ENCODE measurements at regions not wholly inside any gene's neighbourhood (a gene's known extent, or its start where the extent isn't known, plus 50 kb on each side); places are given as distances from the start of the nearest gene placed in this dataset.

- ATAC-seq (no peak), DNase-seq (ENCODE audit: low spot score) (no peak)
- H3K27me3 Mint-ChIP-seq (ENCODE audit: low read depth), result peaks cover 7% of the 10 kb centered on the region; the same call in 1 of the 2 replicates
- H3K27ac Mint-ChIP-seq, result no peak overlapping the region
- TF ChIP-seq ZNF138 (CRISPR knock-in tag; conservative IDR thresholded peaks at IDR 0.05), result no peak
- TF ChIP-seq KAT7 (CRISPR knock-in tag; IDR thresholded peaks at IDR 0.05; ENCODE audit: borderline replicate concordance), result no peak
- TF ChIP-seq PREB (CRISPR knock-in tag; IDR thresholded peaks at IDR 0.05; ENCODE audit: borderline replicate concordance), result no peak
- no peak for TF ChIP-seq ARID4B (CRISPR knock-in tag; IDR thresholded peaks at IDR 0.05; ENCODE audit: borderline replicate concordance)
- no peak for TF ChIP-seq GRHL2 (CRISPR knock-in tag; IDR thresholded peaks at IDR 0.05; ENCODE audit: insufficient replicate concordance, severe bottlenecking)
- no peak for TF ChIP-seq ERG (CRISPR knock-in tag; IDR thresholded peaks at IDR 0.05)
- no peak for TF ChIP-seq E2F4 (CRISPR knock-in tag; IDR thresholded peaks at IDR 0.05; ENCODE audit: borderline replicate concordance, low read depth)
- no peak for TF ChIP-seq TEAD4 (CRISPR knock-in tag; IDR thresholded peaks at IDR 0.05)
- no peak for TF ChIP-seq NR3C1 (CRISPR knock-in tag; conservative IDR thresholded peaks at IDR 0.05; ENCODE audit: low read depth)
- TF ChIP-seq HMGXB4 (CRISPR knock-in tag; IDR thresholded peaks at IDR 0.05), result no peak
- TF ChIP-seq PRDM15 (CRISPR knock-in tag; IDR thresholded peaks at IDR 0.05), result no peak
- no peak overlapping the region for H3K4me3 Mint-ChIP-seq
- POLR2A ChIA-PET, result no interaction called here
- peaks cover 40% of the 10 kb centered on the region for H3K9me3 Mint-ChIP-seq
- CTCF ChIA-PET, result interaction anchor here (0.7 kb wide), 1 partner anchor 233 kb away, joined by 3 read pairs; no protein-coding TSS in a partner anchor
- H3K36me3 Mint-ChIP-seq, result peaks cover 9% of the 10 kb centered on the region
- H3K4me1 Mint-ChIP-seq, result no peaks in the 10 kb centered on the region
These were observed 479.0 kb downstream of the NPHP4 start for GRCh38 chr1:5513179-5513578.

Data from WTC11 (cell line).